Stimulated activated CD4-positive, alpha-beta T cell treated with anti-CD3 and anti-CD28 coated beads, Interleukin-1b, Interleukin-23, amount 100 ng/mL, for 24 hours (primary cell): ENCODE measurements at regions not wholly inside any gene's neighbourhood (a gene's known extent, or its start where the extent isn't known, plus 50 kb on each side); places are given as distances from the start of the nearest gene placed in this dataset.
A peak's percentile ranks its signal among the peaks of the same experiment; 100 is the strongest.

Source experiments
- DNase-seq, 4 experiments: peaks; one replicate each; pipeline ENCODE4 v3.0.0-alpha.2; 2020; ENCODE audit warnings: low read depth in 4 of 4, low spot score in 1 of 4

DNA sequence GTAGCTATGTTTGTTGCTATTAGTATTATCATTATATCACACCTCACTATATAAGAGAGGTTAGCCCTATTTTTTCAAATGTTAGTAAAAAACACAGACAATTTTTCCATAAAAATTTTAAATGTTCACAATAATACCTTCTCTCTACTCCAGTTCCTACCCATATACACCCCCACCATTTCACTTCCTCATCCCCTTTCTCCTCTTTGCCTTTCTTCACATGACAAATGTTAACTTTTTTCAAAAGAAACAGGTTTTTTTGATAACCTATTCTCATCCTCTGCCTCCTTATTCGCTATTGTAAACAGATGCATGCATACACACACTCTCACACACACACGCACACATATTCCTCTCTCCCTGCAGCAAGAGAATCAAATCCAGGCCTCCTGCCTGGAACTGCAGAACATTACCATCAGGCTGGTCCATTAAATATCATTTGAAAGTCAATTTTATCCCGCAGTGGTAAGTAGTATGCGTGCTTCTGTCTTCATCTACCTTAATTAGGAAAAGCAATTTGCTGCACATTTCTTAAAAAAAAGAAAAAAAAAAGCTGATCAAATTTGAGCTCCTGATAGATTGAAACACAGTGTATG, 55.5 kb downstream of the MID1IP1 start:
- no peak for DNase-seq

- DNase-seq = no peak
Observed at GRCh38 chrX:38857736-38858523, 56.7 kb downstream of the MID1IP1 start.

GRCh38 chrX:38859602-38860001, 58.3 kb downstream of the MID1IP1 start:
- no peak for DNase-seq

DNA sequence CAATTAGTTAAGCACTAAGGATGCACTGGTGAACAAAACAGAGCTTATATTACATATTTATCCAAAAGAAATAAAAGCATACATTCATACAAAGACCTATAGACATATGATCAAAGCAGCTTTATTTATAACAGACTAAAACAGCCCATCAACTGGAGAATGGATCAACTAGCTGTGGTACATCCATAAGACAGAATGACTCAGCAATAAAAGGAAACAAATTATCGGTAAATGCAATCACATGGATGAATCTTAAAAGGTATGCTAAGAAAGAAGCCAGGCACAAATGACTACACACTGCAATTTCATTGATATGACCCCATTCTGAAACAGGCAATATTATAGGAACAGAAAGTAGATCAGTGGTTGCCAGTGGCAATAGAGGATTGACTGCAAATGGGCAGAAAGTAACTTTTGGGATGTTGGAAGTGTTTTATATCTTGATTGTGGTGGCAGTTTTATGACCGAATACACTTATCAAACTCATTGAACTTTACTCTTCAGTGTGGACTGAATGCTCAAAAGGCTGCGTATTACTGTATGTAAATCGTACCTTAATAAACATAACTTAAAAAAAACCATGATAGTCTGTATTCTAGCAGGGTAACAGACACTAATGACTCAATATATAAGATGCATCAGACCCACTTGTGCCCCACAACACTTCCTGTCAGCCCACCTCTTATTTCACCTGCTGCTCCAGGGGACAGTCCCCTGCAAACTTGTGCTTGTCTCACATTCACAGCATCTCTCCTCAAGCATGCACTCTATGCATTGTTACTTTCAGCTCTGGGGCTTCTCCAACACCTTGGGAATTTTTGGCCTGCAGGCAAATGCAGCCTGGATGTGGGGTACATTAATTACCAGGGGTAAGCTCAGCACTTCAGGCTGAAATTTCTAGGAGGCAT, 59.1 kb downstream of the MID1IP1 start:
- DNase-seq = peak in 3 of 4 experiments; percentile 0 to 7 (median 0)

GRCh38 chrX:38861489-38861888, 60.2 kb downstream of the MID1IP1 start:
- DNase-seq = no peak

GRCh38 chrX:38862100-38862499, 60.8 kb downstream of the MID1IP1 start:
- no peak for DNase-seq

- DNase-seq = no peak
Observed at GRCh38 chrX:38864165-38864564, 62.9 kb downstream of the MID1IP1 start.

DNA sequence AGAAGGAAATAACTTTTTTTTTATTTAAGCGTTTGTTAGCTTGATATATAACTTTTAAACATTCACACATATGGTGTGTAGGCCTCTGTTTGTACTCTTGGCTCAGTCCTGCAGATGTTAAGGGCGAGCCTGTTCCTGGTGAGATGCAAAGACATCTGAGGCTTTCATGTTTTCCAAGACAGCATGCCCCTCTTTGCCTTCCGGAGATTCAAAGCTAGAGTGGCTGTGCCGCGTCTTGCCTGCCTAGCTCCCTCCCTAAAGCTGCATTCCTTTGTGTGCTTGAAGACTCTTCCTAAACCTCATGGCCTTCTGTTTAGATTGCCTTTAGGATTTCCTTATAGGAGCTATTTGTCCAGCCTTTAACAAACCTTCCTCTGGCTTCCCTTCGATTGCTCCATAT, 67.1 kb downstream of the MID1IP1 start:
- no peak for DNase-seq

- DNase-seq = no peak
Observed at GRCh38 chrX:38868941-38869401, 67.7 kb downstream of the MID1IP1 start.

DNA sequence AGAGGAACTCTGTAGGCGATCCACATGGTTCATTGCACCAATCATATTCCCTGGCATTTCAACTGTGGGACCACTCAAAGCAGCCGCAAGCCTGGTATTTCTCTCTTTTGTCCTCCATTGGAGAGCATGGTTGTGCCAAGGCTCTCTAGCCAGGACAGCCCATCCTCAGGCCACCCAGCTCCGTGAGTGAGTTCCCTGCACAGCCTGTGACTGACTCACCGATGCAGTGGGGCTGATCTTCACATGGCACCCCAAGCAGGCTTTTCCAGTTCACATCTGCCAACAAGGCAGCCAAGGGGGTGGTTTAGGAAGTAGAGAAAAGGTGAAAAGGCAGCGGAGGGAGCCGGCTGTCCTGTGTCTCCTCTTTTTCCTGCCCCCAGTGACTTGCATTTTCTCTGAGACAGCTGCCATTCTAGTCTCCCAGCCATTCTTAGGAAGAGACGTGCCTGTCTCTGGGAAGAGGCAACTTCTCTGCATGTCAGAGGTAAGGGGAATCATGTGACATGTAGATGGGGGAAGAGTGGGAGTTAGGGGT, 69.2 kb downstream of the MID1IP1 start:
- no peak for DNase-seq

DNA sequence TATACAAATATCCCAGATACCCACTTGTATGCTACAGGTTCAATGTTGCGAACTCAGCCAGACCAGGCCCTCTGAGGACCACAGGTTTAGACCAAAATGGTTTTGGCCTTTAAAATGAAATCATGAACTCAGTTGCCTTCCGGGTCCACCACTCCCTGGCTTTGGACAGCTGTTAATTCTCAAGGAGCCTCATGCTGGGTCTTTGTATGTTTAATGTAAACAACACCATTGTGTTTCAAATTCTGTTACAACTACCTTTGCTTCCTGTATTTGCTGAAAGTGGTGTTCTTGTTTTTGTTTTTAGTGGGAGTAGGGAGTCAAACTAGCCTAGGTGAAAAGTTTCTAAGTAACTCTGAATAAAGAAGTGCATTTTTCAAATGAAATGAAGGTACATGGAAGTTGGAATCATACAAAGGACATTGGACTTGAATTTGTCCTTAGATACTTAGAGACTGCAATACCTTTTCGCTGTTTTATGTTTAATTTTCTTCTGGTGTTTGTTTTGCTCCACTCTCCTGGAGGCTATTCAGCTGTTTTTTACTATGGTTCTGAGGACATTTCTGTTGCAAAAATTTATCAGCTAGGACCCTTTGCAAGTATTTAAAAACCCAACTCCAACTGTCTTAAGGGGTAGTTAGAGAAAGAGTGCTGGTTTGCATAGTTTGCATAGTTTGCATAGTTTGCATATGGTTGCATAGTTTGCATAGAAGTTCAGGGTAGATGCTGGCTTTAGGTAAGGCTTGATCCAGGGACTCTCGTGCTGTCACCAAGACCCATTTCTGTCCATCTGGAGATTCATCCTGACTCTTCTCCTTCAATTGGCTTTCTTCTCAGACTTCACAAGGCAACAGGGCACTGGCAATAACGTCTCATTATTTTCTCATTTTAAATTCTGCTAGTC, 70.1 kb downstream of the MID1IP1 start:
- DNase-seq = no peak

DNA sequence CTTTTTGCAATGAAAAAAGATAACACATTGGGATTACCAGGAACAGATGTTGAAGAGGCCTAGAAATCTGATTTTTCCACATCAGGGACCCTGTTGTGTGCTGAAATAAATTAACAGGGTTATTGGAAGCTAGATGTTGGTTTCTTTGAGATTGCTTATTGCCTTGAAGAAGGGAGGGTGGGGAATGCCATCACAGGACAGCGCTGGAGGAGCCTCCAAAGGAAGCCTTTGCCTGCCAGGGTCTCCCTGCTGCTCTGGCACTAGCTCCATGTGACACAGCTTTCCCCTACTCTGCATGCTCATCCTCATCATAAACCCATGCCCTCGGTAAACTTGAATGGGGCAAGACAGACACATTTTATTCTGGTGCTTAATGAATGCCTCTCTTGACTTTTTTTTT, 76.1 kb downstream of the MID1IP1 start:
- DNase-seq = no peak

DNA sequence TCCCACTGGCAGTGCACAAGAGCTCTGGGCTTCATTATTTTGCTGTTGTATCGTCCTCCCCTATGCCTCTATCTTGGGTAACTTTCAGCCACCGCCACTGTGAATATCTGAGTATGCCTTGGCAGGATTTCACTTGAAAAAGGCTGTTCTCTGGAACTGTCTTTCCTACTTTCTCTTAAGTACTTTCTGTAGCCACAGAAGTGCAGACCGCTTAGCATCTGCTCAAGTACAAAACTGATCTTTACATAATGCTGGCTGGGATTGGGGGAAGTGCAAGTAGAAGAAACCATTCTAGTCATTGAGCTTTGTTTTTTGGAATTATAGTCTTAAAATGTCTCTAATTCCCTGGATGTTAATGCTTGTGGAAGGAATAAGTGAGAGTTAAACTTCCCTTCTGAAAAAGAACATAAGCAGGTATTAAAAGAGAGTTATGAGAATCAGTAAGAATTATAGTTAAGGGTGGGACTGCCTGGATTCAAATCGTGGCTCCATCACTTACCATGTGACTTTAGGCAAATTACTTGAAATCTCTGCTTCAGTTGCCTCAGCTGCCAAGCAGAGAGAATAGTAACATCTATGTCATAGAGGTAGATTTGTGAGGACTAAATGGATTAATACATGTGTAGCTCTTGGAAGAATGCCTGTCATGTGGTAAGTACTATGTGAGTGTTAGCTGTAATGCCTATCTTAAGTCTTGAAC, 77.5 kb downstream of the MID1IP1 start:
- no peak for DNase-seq

- DNase-seq = no peak
Observed at GRCh38 chrX:38879631-38880220, 78.5 kb downstream of the MID1IP1 start.

- DNase-seq = no peak
Observed at GRCh38 chrX:38880296-38880854, 79.1 kb downstream of the MID1IP1 start.

DNA sequence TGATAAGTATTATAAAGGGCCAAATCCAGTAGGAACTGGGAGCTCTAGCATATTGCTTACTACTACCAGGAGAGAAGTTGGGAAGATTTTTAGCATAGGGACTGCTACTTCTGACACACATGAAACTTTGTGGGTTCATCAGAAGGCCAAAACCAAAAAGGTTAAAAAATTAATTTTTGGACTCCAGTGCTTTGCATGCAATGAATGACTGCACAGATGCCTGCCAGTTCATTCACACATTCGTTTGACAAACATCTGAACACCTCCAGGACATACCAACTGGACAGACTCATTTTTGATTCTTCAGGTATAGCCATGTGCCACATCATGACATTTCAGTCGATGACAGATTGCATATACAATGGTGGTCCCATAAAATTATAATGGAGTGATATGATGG, 79.8 kb downstream of the MID1IP1 start:
- no peak for DNase-seq

DNA sequence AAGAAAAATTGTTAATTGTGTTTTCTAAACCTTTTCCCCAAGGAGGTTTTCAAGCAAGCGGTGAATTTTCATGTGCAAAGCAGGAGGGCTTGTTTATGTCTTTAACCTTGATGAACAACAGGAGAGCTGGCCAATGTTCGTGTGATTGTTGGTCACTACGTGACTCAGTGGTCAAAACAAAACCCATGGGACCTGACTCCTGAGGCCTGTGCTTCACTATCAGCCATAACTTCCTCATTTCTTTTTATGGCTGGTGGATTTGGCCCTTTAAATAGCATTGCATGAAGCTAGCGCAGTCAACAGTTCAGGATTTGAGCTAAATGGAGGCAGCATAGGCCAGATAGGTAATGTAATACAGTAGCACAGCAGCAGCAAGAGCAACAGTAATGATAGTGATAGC, 80.5 kb downstream of the MID1IP1 start:
- no peak for DNase-seq

- DNase-seq = no peak
Observed at GRCh38 chrX:38882894-38883626, 81.8 kb downstream of the MID1IP1 start.
